RWPE1 (cell line): ENCODE measurements at regions not wholly inside any gene's neighbourhood (a gene's known extent, or its start where the extent isn't known, plus 50 kb on each side); places are given as distances from the start of the nearest gene placed in this dataset.
A peak's percentile ranks its signal among the peaks of the same experiment; 100 is the strongest.

Experiments used
- CTCF ChIA-PET: fragments of 350-600 bp; sonication (Branson Sonifier 250); formaldehyde crosslinking; extraction: SDS; loops from one replicate; lab custom pipeline; 2021; lab: Yijun Ruan, JAX
- POLR2A ChIA-PET: fragments of 400-600 bp; formaldehyde crosslinking; extraction: SDS; loops from one replicate; lab custom pipeline; 2020; ENCODE audit warnings: antibody characterized with exemption; ENCODE audit not compliant: low non-redundant PET; lab: Yijun Ruan, JAX
- DNase-seq: peaks from one replicate; pipeline ENCODE4 v3.0.0; 2012; ENCODE audit warnings: low spot score
- H3K27ac ChIP-seq: fragments of 450-650 bp; 2 replicates; pipeline ENCODE4 v1.5.1; 2017
- TF ChIP-seq, protein P1 (sequence below): fragments of 450-650 bp; conservative IDR thresholded peaks from 2 replicates; pipeline ENCODE4 v1.5.1; 2017; ENCODE audit warnings: low read depth, mild to moderate bottlenecking

DNA sequence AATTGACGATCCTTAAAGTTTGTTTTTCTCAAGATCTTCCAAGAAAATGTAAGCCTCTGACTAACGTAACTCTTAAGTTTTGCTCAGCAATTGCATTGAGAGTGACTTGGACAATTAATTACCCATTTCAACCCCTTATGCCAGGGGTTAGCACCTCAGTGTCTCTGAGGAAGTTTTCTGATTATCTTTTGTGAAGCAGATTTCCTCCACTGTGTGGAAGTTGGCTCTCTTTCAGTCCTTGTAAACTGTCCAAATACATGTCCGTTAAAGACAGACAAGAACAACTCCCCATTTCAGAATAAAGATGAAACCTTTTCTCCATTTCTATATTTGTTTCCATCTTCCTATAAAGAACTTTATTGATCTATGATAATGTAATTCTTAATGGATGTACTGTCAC lies 296.4 kb upstream of the FMN2 start:
- CTCF ChIA-PET = no interaction called here

DNA sequence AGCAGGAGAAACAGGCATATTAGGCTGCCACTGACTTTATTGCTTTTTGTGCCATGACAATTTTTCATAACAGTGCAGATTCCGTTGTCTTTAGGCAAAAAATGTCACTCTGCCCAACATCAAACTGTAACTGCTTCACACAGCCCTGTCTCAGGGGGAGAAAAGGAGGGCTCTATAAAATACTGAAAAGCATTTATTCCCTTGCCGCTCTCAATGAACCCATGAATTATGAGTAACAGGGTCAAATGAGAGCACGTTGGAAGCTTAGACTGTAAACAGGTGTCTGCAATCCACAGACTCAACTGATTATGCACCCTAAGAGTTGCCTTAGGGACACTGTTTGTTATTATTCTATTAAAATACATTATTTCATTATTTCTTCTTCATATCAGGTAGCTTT lies 292.1 kb upstream of the FMN2 start:
- no peak overlapping the region for H3K27ac ChIP-seq
- TF ChIP-seq, protein P1, sequence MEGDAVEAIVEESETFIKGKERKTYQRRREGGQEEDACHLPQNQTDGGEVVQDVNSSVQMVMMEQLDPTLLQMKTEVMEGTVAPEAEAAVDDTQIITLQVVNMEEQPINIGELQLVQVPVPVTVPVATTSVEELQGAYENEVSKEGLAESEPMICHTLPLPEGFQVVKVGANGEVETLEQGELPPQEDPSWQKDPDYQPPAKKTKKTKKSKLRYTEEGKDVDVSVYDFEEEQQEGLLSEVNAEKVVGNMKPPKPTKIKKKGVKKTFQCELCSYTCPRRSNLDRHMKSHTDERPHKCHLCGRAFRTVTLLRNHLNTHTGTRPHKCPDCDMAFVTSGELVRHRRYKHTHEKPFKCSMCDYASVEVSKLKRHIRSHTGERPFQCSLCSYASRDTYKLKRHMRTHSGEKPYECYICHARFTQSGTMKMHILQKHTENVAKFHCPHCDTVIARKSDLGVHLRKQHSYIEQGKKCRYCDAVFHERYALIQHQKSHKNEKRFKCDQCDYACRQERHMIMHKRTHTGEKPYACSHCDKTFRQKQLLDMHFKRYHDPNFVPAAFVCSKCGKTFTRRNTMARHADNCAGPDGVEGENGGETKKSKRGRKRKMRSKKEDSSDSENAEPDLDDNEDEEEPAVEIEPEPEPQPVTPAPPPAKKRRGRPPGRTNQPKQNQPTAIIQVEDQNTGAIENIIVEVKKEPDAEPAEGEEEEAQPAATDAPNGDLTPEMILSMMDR = no peak
- no peak for DNase-seq
- CTCF ChIA-PET = no interaction called here
- POLR2A ChIA-PET = no interaction called here

More for the DNA sequence above, 296.4 kb upstream of the FMN2 start:
- POLR2A ChIA-PET = no interaction called here
- DNase-seq = no peak
- TF ChIP-seq, protein P1 = no peak
- no peak overlapping the region for H3K27ac ChIP-seq

GRCh38 chr1:239800861-239801260 lies 290.8 kb upstream of the FMN2 start:
- POLR2A ChIA-PET = no interaction called here
- no peak overlapping the region for H3K27ac ChIP-seq
- DNase-seq = no peak
- CTCF ChIA-PET = no interaction called here
- TF ChIP-seq, protein P1 = no peak

DNA sequence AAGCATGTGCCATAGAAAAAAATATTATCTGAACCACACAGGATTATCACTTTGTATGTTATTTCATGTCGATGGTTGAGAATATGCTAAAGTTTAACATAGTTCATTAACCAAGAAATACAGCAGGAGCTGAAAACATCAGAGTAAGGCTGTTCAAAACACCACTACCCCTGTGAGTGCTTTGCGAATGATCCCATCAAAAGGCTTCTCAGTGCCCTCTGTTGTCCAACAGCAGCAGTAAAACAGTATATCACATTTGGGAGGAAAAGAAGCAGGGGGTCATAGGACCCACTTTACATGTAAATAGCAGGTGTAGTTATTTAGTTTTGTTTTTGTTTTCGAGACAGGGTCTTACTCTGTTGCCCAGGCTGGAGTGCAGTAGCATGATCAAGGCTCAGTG lies 289.4 kb upstream of the FMN2 start:
- no peak overlapping the region for H3K27ac ChIP-seq
- CTCF ChIA-PET = interaction anchor here (0.6 to 1.0 kb wide), 2 partner anchors 14 to 560 kb away, joined by 3 read pairs; no protein-coding TSS in a partner anchor
- POLR2A ChIA-PET = no interaction called here
- no peak for DNase-seq
- TF ChIP-seq, protein P1 = no peak

DNA sequence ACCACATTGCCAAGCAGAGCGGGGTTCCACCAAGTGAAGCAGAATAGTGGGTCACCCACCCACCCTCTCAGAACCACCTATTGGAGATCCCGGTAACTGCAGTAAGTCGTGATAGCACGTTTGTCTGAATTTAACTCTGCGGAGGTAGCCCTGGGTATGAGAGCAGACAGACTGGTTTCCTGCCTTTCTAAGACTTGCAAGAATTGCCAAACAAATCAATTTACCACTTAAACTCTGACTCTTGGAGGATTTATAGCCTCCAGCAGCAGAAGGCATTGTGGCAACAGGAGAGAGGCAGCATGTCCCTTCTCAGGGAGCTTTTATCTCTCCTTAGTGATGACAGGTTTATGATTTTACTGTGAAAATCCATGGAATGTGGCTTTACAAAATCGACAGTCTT lies 287.9 kb upstream of the FMN2 start:
- CTCF ChIA-PET = interaction anchor here (0.6 kb wide), 1 partner anchor 189 kb away, joined by 3 read pairs; no protein-coding TSS in a partner anchor
- TF ChIP-seq, protein P1 = no peak
- H3K27ac ChIP-seq = no peak overlapping the region
- POLR2A ChIA-PET = no interaction called here
- no peak for DNase-seq

- TF ChIP-seq, protein P1 = no peak
- ChIA-PET POLR2A (no interaction called here), CTCF (no interaction called here)
- no peak overlapping the region for H3K27ac ChIP-seq
- no peak for DNase-seq
Measured at GRCh38 chr1:239804266-239804665, 287.4 kb upstream of the FMN2 start.

DNA sequence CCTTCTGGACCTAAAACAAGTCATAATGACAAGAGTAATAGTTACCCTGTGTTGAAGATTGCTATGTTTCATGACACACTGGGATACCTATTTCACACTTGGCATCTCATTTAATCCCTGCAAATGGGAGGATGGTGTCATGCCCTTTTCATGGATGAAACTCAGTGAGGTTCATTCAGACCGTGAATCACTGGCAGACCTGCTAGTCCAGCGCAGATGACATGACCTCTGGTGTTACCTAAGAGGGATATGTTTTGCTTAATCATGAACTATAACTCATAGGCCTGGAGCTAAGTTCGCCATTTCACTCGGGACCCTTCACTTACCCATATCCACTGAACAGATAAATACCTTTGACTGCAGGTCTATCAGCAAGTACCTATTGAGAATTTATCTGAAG lies 286.6 kb upstream of the FMN2 start:
- H3K27ac ChIP-seq = no peak overlapping the region
- TF ChIP-seq, protein P1 = no peak
- ChIA-PET CTCF (no interaction called here), POLR2A (interaction anchor here (0.6 kb wide), 1 partner anchor 95 kb away, joined by 5 read pairs; no protein-coding TSS in a partner anchor)
- DNase-seq = peak; percentile 12
